ENCODE measurements at regions not wholly inside any gene's neighbourhood (a gene's known extent, or its start where the extent isn't known, plus 50 kb on each side); places are given as distances from the start of the nearest gene placed in this dataset.
"Not testable (repeated sequence)": the region's sequence is repeated elsewhere in the genome, so short reads cannot be mapped to it uniquely, and the experiment has no call there.

DNA sequence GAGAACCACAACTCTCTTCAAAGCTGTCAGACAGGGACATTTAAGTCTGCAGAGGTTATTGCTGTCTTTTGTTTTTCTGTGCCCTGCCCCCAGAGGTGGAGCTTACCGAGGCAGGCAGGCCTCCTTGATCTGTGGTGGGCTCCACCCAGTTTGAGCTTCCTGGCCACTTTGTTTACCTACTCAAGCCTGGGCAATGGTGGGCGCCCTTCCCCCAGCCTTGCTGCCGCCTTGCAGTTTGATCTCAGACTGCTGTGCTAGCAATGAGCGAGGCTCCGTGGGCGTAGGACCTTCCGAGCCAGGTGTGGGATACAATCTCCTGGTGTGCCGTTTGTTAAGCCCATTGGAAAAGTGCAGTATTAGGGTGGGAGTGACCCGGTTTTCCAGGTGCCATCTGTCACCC lies 822.1 kb downstream of the KCNMA1 start:
- DNase-seq (ENCODE audit: low spot score); H3K9me3 ChIP-seq (ENCODE audit: severe bottlenecking); H3K36me3 ChIP-seq (ENCODE audit: low read depth); H3K4me3 ChIP-seq (ENCODE audit: severe bottlenecking); H3K4me1 ChIP-seq (ENCODE audit: insufficient read depth, poor library complexity, severe bottlenecking); ATAC-seq (ENCODE audit: low read depth); H3K27me3 ChIP-seq (ENCODE audit: insufficient read depth, poor library complexity, severe bottlenecking); H3K27ac ChIP-seq (ENCODE audit: poor library complexity, severe bottlenecking): not testable (repeated sequence)

- TF ChIP-seq, protein P1, sequence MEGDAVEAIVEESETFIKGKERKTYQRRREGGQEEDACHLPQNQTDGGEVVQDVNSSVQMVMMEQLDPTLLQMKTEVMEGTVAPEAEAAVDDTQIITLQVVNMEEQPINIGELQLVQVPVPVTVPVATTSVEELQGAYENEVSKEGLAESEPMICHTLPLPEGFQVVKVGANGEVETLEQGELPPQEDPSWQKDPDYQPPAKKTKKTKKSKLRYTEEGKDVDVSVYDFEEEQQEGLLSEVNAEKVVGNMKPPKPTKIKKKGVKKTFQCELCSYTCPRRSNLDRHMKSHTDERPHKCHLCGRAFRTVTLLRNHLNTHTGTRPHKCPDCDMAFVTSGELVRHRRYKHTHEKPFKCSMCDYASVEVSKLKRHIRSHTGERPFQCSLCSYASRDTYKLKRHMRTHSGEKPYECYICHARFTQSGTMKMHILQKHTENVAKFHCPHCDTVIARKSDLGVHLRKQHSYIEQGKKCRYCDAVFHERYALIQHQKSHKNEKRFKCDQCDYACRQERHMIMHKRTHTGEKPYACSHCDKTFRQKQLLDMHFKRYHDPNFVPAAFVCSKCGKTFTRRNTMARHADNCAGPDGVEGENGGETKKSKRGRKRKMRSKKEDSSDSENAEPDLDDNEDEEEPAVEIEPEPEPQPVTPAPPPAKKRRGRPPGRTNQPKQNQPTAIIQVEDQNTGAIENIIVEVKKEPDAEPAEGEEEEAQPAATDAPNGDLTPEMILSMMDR (IDR thresholded peaks at IDR 0.05; ENCODE audit: poor library complexity, severe bottlenecking) = no peak
- Histone ChIP-seq H3K9me3 (ENCODE audit: severe bottlenecking) (no peaks in the 10 kb centered on the region), H3K4me1 (ENCODE audit: insufficient read depth, poor library complexity, severe bottlenecking) (no peaks in the 10 kb centered on the region), H3K4me3 (ENCODE audit: severe bottlenecking) (no peak overlapping the region), H3K27me3 (ENCODE audit: insufficient read depth, poor library complexity, severe bottlenecking) (peaks cover 5% of the 10 kb centered on the region), H3K36me3 (ENCODE audit: low read depth) (no peaks in the 10 kb centered on the region), H3K27ac (ENCODE audit: poor library complexity, severe bottlenecking) (no peak overlapping the region)
- DNase-seq (ENCODE audit: low spot score) = no peak
- no peak for ATAC-seq (ENCODE audit: low read depth)
These were observed 826.2 kb downstream of the KCNMA1 start for GRCh38 chr10:76811430-76811829.

DNA sequence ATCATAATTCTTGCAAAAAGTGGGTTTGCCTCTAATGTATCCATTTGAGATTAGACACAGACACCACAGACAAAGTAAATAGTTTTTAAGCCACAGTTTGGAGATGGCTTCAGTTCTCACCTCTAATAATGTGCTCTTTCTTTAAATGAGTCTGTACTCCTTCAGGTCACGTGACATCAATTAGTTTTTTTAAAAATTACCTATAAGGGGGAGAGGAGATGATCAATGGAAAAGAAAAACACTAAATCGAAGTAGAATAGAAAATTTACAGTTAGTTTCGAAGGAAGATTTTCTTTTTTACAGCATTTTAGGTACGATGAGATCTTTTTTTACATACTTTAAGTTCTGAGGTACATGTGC lies 849.2 kb downstream of the KCNMA1 start:
- ATAC-seq (ENCODE audit: low read depth) (no peak), DNase-seq (ENCODE audit: low spot score) (no peak)
- no peaks in the 10 kb centered on the region for H3K36me3 ChIP-seq (ENCODE audit: low read depth)
- H3K27me3 ChIP-seq (ENCODE audit: insufficient read depth, poor library complexity, severe bottlenecking) = no peaks in the 10 kb centered on the region
- TF ChIP-seq, protein P1 (IDR thresholded peaks at IDR 0.05; ENCODE audit: poor library complexity, severe bottlenecking) = no peak
- H3K27ac ChIP-seq (ENCODE audit: poor library complexity, severe bottlenecking) = no peak overlapping the region
- H3K4me3 ChIP-seq (ENCODE audit: severe bottlenecking) = no peak overlapping the region
- no peaks in the 10 kb centered on the region for H3K4me1 ChIP-seq (ENCODE audit: insufficient read depth, poor library complexity, severe bottlenecking)
- no peaks in the 10 kb centered on the region for H3K9me3 ChIP-seq (ENCODE audit: severe bottlenecking)

DNA sequence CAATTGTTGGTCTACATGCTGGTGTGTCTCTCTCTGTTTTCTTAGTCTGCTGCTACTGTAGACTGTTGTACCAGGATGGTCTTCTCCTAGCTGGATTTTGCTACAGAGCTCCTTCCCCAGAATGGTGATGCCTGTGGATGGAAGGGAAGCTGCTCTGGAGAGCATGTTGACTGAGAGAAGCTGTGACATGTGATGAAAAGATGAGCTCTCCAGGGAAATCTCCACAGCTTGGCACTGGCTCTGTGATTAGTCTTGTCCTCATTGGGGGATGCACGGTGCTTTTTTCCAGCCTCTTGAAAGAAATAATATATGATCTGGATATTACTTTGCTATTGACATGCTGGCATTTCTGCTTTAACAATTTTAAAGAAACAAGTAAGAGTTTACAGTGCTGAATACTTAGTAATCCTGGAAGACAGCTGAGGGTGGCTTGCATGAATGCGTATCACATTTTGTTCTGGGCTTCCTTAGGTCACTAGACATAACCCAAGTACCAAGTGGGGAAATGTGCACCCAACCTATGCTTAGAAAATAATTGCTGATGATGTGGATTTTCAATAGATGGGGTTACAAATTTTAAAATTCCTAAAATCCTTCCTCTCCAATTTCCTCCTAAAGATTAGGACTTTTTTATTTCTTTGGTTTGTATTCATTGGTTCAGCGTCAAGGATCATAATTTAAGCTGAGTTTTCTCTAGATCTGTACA lies 849.7 kb downstream of the KCNMA1 start:
- no peaks in the 10 kb centered on the region for H3K36me3 ChIP-seq (ENCODE audit: low read depth)
- no peak for ATAC-seq (ENCODE audit: low read depth)
- H3K27ac ChIP-seq (ENCODE audit: poor library complexity, severe bottlenecking) = no peak overlapping the region
- no peaks in the 10 kb centered on the region for H3K27me3 ChIP-seq (ENCODE audit: insufficient read depth, poor library complexity, severe bottlenecking)
- no peaks in the 10 kb centered on the region for H3K4me1 ChIP-seq (ENCODE audit: insufficient read depth, poor library complexity, severe bottlenecking)
- H3K9me3 ChIP-seq (ENCODE audit: severe bottlenecking) = no peaks in the 10 kb centered on the region
- no peak for DNase-seq (ENCODE audit: low spot score)
- H3K4me3 ChIP-seq (ENCODE audit: severe bottlenecking) = no peak overlapping the region
- TF ChIP-seq, protein P1 (IDR thresholded peaks at IDR 0.05; ENCODE audit: poor library complexity, severe bottlenecking) = no peak

GRCh38 chr10:76786504-76787072 lies 851.0 kb downstream of the KCNMA1 start:
- ATAC-seq (ENCODE audit: low read depth) (no peak), DNase-seq (ENCODE audit: low spot score) (no peak)
- Histone ChIP-seq H3K4me3 (ENCODE audit: severe bottlenecking) (no peak overlapping the region), H3K4me1 (ENCODE audit: insufficient read depth, poor library complexity, severe bottlenecking) (no peaks in the 10 kb centered on the region), H3K27ac (ENCODE audit: poor library complexity, severe bottlenecking) (no peak overlapping the region), H3K27me3 (ENCODE audit: insufficient read depth, poor library complexity, severe bottlenecking) (no peaks in the 10 kb centered on the region), H3K9me3 (ENCODE audit: severe bottlenecking) (no peaks in the 10 kb centered on the region), H3K36me3 (ENCODE audit: low read depth) (no peaks in the 10 kb centered on the region)
- TF ChIP-seq, protein P1 (IDR thresholded peaks at IDR 0.05; ENCODE audit: poor library complexity, severe bottlenecking) = no peak

Measured in RWPE2 (cell line).